GM18519 (cell line): ENCODE measurements at regions not wholly inside any gene's neighbourhood (a gene's known extent, or its start where the extent isn't known, plus 50 kb on each side); places are given as distances from the start of the nearest gene placed in this dataset.
"Not testable (repeated sequence)": the region's sequence is repeated elsewhere in the genome, so short reads cannot be mapped to it uniquely, and the experiment has no call there.

Experiments used
- ATAC-seq: cut with Tn5 transposase; IDR thresholded peaks from one replicate; pipeline ENCODE4 v1.9.1; 2021; ENCODE audit warnings: mild to moderate bottlenecking, moderate library complexity; ENCODE audit not compliant: unreplicated experiment, low FRiP score

DNA sequence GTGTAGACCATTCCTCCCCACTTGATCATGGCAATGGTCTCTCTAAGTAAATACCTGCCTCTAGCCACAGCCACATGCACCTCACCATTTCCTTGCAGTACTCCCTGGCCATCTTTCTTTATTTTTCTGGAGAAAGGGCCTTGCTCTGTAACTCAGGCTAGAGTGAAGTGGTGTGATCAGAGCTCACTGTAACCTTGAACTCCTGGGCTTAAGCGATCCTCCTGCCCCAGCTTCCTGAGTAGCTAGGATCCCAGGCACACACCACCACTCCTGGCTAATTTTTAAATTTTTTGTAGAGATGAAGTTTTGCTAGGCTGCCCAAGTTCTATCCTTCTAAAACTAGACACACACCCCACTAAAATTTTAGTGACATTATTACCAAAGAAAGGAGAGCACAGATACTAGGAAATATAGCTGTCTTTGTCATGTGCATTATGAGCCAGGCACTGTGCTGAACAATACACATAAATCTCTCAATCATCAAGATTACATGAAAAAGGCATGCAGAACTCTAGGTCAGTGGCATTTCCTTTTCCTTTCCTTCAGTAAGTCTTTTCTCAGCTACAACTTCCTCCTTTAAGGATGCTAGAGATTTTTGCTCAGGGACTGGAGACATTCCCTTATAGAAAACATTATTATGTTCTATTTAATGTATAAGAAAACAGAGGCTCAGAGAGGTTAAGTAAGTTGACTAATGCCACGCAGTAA, 95.0 kb upstream of the SERBP1 start:
- ATAC-seq: no peak

DNA sequence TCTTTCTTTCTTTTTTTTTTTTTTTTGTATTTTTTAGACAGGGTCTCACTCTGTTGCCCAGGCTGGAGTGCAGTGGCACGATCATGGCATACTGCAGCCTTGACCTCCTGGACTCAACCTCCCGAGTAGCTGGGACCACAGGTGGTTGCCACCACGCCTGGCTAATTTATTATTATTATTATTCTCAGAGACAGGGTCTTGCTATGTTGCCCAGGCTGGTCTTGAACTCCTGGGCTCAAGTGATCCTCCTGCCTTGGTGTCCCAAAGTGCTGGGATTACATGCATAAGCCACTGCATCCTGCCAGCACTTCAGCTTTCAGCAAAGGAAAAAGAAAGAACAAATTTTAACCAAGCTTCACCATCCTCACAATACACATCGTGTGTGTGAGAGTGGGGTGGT, 97.9 kb upstream of the SERBP1 start:
- no peak for ATAC-seq

DNA sequence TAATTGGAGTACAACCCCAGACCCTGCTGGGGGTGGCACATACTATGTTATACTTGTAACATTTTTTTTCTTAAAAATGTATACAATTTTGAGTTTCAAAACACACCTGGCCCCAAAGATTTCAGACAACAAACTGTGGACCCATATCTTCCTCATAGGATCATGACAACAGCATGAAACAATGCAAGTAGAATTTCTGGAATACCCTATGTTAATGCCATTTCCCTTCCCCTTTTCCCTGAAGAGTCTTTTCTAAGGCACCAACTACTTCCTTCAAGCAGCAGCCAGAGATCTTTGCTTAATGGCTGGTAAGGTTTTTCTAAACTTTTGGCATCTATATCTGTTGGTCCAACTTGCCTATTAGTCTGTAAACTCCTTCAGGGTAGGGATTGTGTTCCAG, 99.9 kb upstream of the SERBP1 start:
- ATAC-seq: no peak

DNA sequence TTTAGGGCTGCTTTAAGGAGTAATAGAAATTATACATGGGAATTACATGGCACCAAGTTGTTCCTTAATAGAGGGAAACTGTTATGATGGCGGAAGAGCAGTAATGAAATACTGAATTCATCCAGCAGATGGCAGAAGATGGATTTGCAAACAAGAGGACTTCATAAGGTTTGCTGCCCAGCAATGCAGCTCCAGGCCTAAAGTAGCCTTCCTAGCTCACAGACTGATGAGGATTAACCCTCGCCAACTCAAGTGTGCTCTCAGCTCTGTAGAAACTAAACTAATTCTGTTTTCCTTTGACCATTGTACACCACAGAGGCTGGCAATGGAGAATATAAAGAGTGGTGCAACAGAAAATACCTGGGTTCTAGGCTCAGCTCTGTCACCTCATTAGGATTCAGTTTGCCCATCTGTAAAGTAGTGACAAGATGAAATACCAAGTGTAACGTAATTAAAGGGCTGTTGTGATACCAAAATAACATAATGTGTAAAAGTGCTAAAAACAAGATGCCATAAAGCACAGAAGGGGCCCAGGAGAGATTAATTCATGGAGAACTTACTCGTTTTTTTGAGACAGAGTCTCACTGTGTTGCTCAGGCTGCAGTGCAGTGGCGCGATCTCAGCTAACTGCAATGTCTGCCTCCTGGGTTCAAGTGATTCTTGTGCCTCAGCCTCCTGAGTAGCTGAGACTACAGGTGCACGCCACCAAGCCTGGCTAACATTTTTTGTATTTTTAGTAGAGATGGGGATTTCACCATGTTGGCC, 102.4 kb upstream of the SERBP1 start:
- no peak for ATAC-seq

DNA sequence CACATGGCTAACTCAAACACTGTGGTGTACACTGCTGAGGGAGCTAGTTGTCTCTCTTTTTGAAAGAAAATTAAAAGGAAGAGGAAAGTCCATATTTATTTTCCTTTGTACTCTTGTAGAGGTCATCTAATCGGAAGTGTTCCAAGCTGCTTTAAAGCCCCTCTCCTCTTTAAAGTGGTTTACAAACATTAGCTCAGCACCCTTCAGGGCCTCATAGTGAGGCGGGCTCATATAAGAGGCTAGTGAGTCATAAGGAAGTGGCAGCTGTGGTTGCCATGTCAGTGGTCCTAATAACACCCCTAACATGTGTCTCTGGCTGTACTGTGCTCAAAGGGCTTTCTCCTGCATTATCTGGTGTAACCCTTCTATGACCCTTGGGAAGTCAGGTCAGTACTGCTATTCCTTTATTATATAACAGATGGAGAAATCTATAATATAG, 104.4 kb upstream of the SERBP1 start:
- no peak for ATAC-seq

DNA sequence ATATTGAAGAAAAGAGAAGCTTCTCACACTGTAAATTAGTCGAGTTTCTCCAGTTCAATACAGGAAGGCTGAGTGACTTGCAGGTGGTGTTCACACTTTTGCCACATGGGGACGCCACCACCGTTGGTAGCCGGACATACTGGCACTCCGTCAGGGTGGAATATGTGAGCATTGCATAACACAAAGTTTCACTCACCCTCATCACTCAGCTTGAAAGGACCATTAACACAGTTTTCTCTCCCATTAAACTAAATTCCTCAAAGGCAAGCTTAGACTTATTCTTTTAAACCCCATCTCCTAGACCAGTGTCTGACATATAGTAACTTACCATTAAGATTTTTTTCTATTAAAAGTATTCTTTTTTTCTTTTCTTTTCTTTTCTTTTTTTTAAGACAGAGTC, 105.3 kb upstream of the SERBP1 start:
- ATAC-seq: peak; percentile 77

DNA sequence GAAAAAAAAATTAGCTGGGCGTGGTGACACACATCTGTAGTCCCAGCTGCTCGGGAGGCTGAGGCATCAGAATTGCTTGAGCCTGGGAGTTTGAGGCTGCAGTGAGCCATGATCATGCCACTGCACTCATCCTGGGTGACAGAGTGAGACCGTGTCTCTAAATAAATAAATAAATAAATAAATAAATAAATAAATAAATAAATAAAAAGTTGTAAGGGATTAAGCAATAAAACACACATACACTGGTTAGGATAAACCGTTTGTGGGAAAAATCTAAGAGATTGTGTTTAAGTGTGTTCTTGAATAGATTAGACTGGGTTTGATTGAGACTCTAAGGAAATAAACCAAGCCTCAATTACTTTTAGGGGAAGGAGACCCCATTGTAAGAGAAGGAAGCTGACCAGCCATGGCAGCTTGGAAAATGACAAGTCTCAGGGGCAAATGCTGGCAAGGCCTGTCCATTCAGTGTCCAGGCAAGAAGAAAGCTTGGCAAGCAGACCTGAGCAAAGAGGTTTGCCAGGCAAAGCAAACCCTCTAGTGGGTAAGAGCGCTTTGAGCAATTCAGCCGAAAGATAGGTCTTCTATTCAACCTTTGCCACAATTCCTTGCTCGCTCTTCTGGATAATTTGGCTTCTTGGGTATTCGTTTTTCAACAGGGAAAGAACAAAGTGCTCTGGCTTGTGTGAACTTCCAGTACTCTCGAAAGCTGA, 106.9 kb upstream of the SERBP1 start:
- no peak for ATAC-seq

DNA sequence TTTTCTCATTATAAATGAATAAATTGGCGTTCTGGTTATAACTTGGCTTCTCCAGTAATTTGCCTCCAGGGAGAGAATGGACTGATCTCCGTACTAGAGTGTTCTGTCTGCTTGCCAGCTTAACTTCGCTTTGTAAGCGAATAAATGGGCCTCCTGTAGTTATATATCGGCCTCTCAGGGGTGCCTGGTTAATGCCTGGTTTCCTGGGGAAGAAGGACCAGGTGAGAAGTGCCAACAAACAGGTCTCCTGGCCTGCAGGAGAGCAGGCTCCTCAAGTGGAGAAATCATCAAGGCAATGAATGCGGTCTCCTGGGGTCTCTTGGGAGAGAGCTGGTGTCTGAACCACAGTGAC, 107.4 kb upstream of the SERBP1 start:
- ATAC-seq: no peak

DNA sequence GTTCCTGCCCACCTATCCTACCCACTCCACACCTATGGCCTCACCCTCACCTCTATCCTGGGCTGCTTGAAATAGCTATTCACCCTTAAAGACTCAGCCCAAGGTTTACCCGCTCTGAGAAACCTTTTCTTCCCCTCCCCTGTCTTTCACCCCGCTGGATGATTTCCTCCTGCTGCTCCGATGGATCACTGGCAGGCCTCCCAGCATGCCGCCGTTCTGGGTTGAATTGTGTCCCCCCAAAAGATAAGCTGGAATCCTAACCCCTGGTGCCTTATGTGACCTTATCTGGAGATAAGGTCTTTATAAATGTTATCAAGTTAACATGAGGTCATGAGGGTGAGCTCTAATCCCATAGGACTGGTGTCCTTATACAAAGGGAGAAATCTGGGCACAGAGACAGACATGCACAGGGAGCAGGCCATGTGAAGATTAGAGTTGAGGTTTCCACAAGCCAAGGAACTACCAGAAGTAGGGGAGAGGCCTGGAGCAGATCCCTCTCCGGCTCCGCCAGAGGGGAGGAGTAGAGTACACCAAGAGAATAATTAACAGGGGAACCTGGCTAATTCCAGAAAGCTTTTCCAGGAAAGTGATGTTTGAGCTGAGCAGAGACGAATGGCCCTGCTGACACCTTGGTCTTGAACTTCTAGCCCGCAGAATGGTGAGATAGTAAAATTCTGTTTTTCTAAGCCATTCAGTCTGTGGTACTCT, 110.0 kb upstream of the SERBP1 start:
- no peak for ATAC-seq

DNA sequence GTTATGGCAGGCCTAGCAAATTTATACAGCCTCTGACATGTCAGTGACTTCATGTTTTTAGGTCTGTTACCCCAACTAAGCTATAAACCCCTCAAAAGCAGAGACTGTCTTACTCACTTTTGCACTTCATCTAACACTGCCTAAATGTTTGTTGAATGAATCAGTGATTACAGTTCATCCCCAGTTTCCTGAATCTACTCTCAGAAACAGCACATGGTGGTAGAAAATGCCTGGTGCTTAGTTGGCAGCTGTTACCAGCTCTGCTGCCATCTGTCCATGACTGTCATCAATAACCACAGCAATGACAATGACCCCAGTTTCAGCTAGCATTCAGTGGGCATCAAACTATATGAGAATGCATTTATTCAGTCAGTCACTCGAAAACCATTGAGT, 110.5 kb upstream of the SERBP1 start:
- no peak for ATAC-seq

DNA sequence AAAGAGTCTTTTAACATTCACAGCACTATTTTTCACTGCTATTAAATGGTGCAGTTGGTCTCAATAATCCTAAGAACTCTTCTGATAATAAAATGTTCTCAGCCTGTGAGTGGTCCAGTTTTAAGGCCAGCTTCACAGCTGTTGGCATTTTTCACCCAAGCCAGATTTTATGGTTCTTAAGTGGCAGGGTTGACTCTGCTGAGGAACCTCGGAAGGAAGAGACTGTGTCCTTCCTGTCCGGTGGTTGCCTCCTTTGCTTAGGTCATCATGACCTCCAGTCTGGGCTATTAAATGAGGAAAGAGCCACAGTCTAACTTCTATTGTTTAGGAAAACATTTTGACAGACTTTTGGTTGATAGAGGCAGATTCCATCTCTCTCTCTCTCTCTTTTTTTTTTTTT, 112.5 kb upstream of the SERBP1 start:
- no peak for ATAC-seq

DNA sequence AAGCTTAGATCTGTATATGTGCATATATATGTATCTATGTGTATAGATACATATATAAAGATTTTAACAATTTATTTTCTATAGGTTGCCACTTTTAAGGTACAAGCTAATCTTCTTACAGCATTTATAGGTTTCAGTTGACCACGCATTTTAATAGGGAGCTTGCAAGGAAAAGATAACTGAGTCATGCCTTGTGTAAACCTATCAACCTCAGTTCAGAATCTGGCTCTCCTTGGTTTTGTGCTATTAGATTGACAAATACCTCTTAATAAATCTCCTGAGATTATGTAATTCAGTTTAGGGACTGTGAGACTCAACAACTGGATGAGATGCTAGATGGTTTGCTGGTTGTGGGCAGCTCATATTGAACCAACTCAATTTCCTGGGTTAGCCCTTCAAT, 114.7 kb upstream of the SERBP1 start:
- ATAC-seq: no peak

DNA sequence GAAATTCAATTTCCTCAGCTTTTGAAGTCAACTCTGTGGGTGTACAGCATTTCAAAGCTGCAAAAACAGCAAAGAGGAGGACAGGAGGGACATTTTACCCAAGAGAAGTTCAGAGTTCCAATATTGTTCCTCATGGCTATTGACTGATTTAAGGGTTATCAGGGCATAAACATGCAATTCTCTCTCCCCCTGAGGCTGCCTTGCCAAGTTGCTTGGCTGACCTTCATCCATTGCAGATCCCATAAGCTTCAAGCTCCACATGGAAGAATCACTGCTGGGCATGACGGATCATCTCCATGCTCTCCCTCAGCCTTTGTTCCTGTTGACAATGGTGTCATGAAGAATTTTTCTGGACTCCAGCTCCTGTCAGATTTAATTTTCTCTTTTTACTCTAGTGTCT, 115.2 kb upstream of the SERBP1 start:
- ATAC-seq: no peak

DNA sequence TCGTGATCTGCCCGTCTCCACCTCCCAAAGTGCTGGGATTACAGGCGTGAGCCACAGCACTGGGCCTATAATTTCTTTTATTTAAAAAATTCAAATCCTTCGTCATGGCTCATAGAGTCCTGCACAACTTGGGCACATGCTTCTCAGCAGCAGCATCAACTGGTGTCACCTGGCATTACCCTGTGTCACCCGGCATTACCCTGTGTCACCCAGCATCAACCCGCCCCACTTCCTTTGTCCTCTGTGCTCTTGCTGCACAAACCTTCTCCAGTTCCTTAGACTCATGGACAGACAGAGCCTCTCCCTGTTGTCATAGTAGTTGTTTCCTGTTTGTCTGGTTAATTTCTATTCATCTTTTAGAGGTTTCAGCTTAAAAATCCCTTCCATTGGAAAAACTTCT, 121.2 kb upstream of the SERBP1 start:
- ATAC-seq: no peak

DNA sequence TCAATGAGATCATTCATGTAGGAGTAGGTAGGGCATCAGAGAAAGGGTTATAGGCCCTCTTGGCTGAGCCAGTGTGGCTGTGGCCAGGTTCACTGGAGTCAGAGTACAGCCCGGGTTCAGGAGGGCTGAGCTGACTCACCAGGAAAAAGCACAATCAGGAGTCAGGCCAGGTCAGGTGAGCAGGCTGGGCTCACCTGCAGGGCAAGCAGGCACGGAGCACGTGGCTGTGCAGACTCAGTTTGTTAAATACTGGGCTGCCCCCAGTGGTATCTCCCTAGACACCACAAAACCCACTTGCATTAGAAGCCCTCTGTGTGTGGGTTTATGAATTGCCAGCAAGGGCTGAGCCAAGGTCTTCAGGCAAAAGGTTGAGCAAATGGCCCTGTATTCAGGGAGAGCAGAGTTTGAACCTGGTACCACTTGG, 122.1 kb upstream of the SERBP1 start:
- no peak for ATAC-seq

DNA sequence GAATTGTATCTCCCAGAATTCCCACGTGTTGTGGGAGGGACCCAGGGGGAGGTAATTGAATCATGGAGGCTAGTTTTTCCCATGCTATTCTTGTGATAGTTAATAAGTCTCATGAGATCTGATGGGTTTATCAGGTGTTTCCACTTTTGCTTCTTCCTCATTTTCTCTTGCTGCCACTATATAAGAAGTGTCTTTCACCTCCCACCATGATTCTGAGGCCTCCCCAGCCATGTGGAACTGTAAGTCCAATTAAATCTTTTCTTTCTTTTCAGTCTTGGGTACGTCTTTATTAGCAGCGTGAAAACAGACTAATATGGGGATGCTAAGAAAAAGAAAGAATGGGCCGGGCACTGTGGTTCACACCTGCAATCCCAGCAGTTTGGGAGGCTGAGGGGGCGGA, 124.0 kb upstream of the SERBP1 start:
- not testable (repeated sequence) for ATAC-seq

DNA sequence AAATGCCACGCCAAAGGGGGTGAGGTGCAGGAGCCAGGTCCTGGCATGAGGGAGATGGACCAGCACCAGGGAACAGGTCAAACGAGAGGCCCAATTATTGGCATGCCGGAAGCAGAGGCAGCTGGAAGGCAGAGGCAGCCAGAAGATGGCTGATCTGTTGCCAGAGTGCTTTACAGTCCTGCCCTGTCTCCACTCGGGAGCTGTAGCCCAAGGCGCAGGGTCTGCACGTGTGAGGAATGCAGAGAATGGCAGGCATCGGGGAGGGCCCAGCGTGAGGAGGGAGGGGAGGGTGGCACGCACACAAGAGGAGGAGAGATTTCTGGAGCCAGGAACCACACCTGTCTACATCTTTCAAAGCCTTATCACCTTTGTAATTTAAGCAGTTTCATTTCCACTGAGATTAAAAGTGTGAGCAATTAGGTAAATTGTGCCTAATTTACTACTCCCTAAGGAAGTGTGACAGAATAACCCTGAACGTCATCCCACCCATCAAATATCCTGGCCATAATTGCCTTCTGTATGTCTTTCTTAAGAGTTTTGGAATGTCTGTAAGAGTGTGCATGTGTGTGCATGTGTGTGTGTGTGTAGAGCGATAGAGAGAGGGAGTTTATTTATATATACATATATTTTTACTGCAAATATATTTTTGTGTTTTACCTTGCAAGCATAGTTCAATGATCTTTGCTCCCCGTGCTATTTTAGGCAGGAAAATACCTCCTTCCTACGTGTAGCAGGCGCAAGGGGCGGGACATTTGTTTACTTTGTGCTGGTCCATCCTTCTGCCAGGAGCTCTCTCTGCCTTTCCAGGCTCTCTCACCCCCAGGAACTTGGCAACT, 125.5 kb upstream of the SERBP1 start:
- ATAC-seq: no peak

DNA sequence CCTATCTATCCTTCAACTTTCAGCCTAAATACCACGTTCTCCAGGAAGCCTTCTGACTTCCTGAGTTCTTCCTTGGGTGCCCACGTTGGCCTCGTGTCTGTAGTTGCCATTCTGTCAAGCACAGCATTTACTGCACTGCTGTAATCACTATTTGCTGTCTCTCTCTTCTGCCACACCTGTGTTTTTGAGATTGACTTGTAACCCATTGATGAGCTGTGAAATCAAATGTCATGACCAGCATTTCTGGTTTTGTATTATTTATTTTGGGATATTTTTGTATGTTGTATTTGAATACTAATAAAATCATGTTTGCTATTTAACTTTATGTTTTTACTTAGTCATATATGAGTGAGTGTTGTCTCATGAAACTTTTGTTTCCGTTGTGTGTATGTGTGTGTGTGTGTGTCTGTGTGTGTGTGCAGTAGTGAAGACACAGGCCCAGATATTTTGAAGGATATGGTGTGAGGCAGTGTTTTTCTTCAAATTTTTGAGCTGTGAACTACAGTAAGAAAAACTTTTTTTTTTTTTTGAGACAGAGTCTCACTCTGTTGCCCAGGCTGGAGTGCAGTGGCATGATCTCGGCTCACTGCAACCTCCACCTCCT, 126.2 kb upstream of the SERBP1 start:
- ATAC-seq: no peak

DNA sequence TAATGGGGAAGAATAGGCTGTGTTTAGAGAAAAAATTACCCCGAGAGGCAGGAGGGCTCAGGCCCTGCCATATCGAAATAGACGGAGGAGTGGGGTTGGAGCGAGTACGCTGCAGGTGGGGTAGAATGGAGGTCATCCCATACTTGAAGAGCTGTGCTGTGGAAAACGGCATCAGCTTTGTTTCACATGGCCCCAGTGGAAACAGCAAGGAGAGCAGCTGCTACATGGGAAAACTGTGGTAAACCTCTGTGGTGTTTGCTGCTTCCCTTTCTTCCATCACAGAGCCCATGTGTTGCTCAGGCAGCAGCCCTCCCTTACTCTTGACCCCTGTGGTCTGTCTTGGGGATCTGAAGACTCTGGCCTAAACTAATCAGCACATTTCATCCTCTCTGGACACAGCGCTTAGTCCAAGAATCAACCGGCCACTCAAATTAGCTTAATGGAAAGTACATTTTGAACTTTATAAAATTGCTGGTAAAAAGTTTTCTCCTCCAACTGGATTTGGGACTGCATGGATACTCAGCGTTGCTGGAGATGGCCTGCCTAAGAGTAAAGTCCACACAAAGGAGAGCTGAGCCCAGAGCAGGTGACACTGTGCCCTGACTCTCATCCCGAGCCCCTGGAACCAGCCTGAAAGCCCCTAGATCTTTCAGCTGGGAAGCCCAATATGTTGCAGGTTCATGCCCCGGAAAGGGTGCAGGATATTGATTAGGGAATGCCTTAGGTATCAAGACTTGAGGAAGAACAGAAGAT, 127.1 kb upstream of the GADD45A start:
- ATAC-seq: no peak
